Body of pancreas (tissue), 4 donors: ENCODE measurements at regions not wholly inside any gene's neighbourhood (a gene's known extent, or its start where the extent isn't known, plus 50 kb on each side); places are given as distances from the start of the nearest gene placed in this dataset.

Experiments used
- ATAC-seq: fragments of 150-250 bp; one replicate; pipeline ENCODE4 v1.9.1; 2016
- DNase-seq, 4 donors: peaks; one replicate each; pipeline ENCODE4 v3.0.0-alpha.2; 2019
- H3K27ac ChIP-seq, 4 donors: fragments of 200-600 bp; sonication (generic); 1 replicate in 3 of 4; 2 replicates in 1 of 4; pipeline versions ENCODE4 v1.5.1 to v1.6.1; 2016 to 2019; ENCODE audit warnings: mild to moderate bottlenecking in 1 of 4, mixed read lengths in 1 of 4, moderate library complexity in 1 of 4
- H3K27me3 ChIP-seq, 2 donors: fragments of 200-600 bp; sonication (generic); one replicate each; pipeline ENCODE4 v1.6.0; 2016; ENCODE audit warnings: mild to moderate bottlenecking in 1 of 2
- H3K36me3 ChIP-seq, 2 donors: fragments of 200-600 bp; sonication (generic); replicated peaks in 1 of 2; 2 replicates each; pipeline ENCODE4 v1.5.1; 2016; ENCODE audit warnings: low read depth in 2 of 2; ENCODE audit not compliant: insufficient read depth in 1 of 2
- H3K4me1 ChIP-seq: fragments of 200-600 bp; sonication (generic); one replicate; pipeline ENCODE4 v1.6.0; 2016
- H3K4me3 ChIP-seq, 2 donors: fragments of 200-600 bp; sonication (generic); 1 replicate in 1 of 2; 2 replicates in 1 of 2; pipeline ENCODE4 v1.5.1; 2016 to 2019
- H3K9me3 ChIP-seq, 3 donors: fragments of 200-600 bp; sonication (generic); 1 replicate in 2 of 3; 2 replicates in 1 of 3; pipeline ENCODE4 v1.5.1; 2016
- CTCF ChIP-seq, 7 experiments: fragments of 450-650 bp in 4 of 7; fragments of 200-600 bp in 3 of 7; sonication (generic) in 3 of 7; IDR thresholded peaks; one replicate each; pipeline ENCODE4 v1.5.1; 2016 to 2019; ENCODE audit warnings: antibody characterized with exemption in 7 of 7
- POLR2A ChIP-seq, 3 donors: fragments of 450-650 bp; IDR thresholded peaks; one replicate each; pipeline ENCODE4 v1.6.1; 2016; ENCODE audit warnings: antibody characterized with exemption in 3 of 3, mild to moderate bottlenecking in 2 of 3
- WGBS, 2 donors: methylation state at CpG; one replicate each; pipeline ENCODE4 v1.1.5; 2017; 5-methylcytosine and 5-hydroxymethylcytosine counted together
- intact Hi-C: fragments of 100-400 bp; cut with DNase I; formaldehyde crosslinking; loops from one replicate; pipeline ENCODE4 v1.15.1; 2023

GRCh38 chr7:155945670-155946325 is 133.5 kb upstream of the SHH start:
- TF ChIP-seq POLR2A (IDR thresholded peaks at IDR 0.05) (no peak), CTCF (IDR thresholded peaks at IDR 0.05) (no peak)
- Histone ChIP-seq H3K4me1 (no peaks in the 10 kb centered on the region), H3K27ac (no peak overlapping the region), H3K9me3 (no peaks in the 10 kb centered on the region), H3K4me3 (no peak overlapping the region), H3K36me3 (no peaks in the 10 kb centered on the region), H3K27me3 (no peaks in the 10 kb centered on the region)
- WGBS, 2 donors, result 88 to 93% methylated on average over 32 of the region's 32 CpGs
- intact Hi-C loops, result no loop called here
- DNase-seq (no peak), ATAC-seq (no peak)

DNA sequence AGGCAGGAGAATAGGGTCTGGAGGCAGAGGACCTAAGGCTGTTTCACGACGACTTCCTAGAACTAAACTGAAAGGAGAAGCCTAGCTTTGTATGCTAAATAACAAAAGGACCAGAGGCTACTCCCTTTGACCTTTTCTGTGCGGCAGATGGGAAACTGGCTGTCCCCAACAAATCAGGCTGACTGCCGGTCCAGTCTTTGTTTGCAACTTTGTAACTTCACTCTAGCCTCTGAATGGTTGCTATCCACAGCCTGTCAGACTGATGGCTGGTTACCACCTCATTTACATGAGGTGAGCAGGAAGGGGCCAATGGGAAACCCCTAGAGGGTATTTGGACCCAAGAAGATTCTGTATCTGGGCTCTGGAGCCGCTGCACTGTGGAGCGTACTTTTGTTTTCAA is 132.6 kb upstream of the SHH start:
- no peak for ATAC-seq
- intact Hi-C loops, result no loop called here
- H3K36me3 ChIP-seq, result no peaks in the 10 kb centered on the region
- H3K4me3 ChIP-seq, result no peak overlapping the region
- TF ChIP-seq POLR2A (IDR thresholded peaks at IDR 0.05) (no peak), CTCF (IDR thresholded peaks at IDR 0.05) (no peak)
- 76 to 77% methylated on average over 6 of the region's 6 CpGs for WGBS, 2 donors
- no peaks in the 10 kb centered on the region for H3K4me1 ChIP-seq
- peaks cover 0 to 6% (median 0%) of the 10 kb centered on the region in 3 donors for H3K9me3 ChIP-seq
- no peak overlapping the region for H3K27ac ChIP-seq
- no peaks in the 10 kb centered on the region for H3K27me3 ChIP-seq
- no peak for DNase-seq

DNA sequence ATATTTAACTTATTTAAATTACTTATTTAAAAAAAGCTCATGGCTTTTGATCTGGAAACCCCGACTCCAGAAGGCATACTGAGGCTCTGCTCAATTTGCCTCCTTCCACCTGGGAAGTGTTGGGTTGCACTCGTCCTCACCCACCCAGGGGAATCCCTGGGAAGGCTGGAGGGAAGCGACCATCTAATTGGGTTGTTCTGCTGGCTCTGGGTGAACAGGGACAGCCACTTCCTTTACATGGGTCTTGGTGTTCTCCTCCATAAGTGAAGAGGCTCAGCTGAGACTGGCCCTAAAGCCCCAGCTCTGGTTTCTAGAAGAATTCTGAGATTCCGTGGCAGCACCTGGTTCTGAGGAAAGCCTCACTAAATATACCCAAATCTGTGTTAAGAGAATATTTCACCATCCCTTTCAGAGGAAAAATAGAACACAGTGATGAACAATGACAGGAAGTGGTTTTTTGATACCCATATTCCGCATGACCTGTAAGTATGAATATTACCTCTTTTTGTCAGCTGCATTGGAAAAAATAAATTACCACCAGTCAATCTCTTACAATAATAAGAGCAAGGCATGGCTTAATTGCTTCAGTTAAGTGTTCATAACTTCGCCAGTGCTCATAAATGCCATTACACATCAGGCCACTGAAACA is 131.1 kb upstream of the SHH start:
- Histone ChIP-seq H3K27ac (no peak overlapping the region), H3K4me3 (no peak overlapping the region), H3K36me3 (no peaks in the 10 kb centered on the region), H3K4me1 (no peaks in the 10 kb centered on the region), H3K27me3 (no peaks in the 10 kb centered on the region), H3K9me3 (peaks cover 0 to 6% (median 0%) of the 10 kb centered on the region in 3 donors)
- TF ChIP-seq CTCF (IDR thresholded peaks at IDR 0.05), result no peak
- no peak for ATAC-seq
- DNase-seq, result no peak
- intact Hi-C loops, result no loop called here
- whole genome bisulfite sequencing, 2 donors, result 49 to 56% methylated on average over 6 of the region's 6 CpGs

DNA sequence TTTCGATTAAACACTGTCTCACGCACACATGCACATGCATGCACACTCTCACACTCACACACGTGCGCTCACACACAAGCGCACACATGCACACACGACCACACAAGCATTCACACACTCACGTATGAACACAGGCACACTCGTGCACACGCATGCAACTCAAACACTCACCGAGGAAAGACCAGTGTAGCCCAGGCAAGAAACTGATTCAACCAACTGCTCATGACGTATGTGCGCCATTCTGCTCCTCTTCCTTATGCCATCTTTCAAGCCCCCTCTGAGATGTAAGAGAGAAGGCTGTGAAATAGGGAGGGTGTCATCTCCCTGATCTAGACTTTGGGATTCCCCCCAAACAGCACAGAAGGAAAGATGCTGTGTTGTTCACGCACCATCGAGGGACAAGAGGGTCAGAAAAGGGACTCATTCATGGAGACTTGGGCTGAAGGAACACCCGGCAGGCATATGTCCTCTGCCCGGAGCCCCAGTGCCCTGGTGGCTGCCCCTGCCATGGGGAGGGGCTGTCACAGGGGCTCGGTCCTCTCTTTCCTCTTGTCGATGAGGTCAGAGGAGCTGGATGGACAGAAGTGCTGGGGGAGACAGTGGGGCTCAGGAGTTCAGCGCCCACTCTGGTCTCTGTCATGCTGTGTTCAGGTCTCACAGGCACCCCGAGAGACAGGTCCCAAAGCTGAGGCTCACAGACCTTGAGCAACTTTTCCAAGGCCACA is 130.1 kb upstream of the SHH start:
- Histone ChIP-seq H3K27me3 (no peaks in the 10 kb centered on the region), H3K27ac (no peak overlapping the region), H3K4me3 (no peak overlapping the region), H3K4me1 (no peaks in the 10 kb centered on the region), H3K36me3 (no peaks in the 10 kb centered on the region), H3K9me3 (peaks cover 0 to 6% (median 0%) of the 10 kb centered on the region in 3 donors)
- intact Hi-C loops, result no loop called here
- no peak for TF ChIP-seq POLR2A (IDR thresholded peaks at IDR 0.05)
- no peak for TF ChIP-seq CTCF (IDR thresholded peaks at IDR 0.05)
- WGBS, 2 donors, result 58 to 69% methylated on average over 20 of the region's 20 CpGs
- DNase-seq (no peak), ATAC-seq (no peak)
